AG04449 (cell line): ENCODE measurements at regions not wholly inside any gene's neighbourhood (a gene's known extent, or its start where the extent isn't known, plus 50 kb on each side); places are given as distances from the start of the nearest gene placed in this dataset.

Experiments used
- CTCF ChIA-PET: fragments of 350-600 bp; formaldehyde crosslinking; extraction: SDS; loops from one replicate; lab custom pipeline; 2021; ENCODE audit warnings: antibody characterized with exemption; lab: Yijun Ruan, JAX
- POLR2A ChIA-PET: fragments of 400-600, 350-600 bp; formaldehyde crosslinking; extraction: SDS; loops from one replicate; lab custom pipeline; 2020; ENCODE audit warnings: antibody characterized with exemption, inconsistent platforms; lab: Yijun Ruan, JAX
- DNase-seq: peaks from one replicate; pipeline ENCODE4 v3.0.0-alpha.2; 2010; ENCODE audit warnings: low read depth, low spot score
- H3K4me3 ChIP-seq: 2 replicates; pipeline ENCODE4 v1.5.1; 2011; ENCODE audit warnings: low read depth, mild to moderate bottlenecking, control low read depth, low read length
- TF ChIP-seq, protein P1 (sequence below): IDR thresholded peaks from one replicate; pipeline ENCODE4 v1.5.1; 2011; ENCODE audit warnings: mild to moderate bottlenecking, moderate library complexity, low read length, control low read depth, inconsistent platforms; ENCODE audit not compliant: insufficient read depth; ENCODE audit errors: missing control alignments

DNA sequence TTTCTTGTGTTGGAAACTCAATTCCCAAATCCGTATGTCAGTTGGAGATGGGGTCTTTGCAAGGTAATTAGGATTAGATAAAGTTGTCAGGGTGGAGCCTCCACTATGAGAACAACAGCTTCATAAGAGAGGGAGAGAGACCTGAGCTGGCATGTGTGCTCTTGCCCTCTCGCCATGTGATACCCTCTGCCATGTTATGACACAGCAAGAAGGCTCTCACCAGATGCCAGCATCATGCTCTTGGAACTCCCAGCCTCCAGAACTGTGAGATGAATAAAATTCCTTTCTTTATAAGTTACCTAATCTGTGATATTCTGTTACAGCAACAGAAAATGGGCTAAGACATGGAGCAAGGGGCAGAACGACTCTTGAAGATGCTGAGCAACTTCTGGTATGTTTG lies 201.9 kb upstream of the BOD1L1 start:
- CTCF ChIA-PET: interaction anchor here (1.0 kb wide), 1 partner anchor 175 kb away, joined by 3 read pairs; no protein-coding TSS in a partner anchor
- POLR2A ChIA-PET: interaction anchor here (0.5 kb wide), 1 partner anchor 414 kb away, joined by 3 read pairs; no protein-coding TSS in a partner anchor
- no peak for DNase-seq
- TF ChIP-seq, protein P1, sequence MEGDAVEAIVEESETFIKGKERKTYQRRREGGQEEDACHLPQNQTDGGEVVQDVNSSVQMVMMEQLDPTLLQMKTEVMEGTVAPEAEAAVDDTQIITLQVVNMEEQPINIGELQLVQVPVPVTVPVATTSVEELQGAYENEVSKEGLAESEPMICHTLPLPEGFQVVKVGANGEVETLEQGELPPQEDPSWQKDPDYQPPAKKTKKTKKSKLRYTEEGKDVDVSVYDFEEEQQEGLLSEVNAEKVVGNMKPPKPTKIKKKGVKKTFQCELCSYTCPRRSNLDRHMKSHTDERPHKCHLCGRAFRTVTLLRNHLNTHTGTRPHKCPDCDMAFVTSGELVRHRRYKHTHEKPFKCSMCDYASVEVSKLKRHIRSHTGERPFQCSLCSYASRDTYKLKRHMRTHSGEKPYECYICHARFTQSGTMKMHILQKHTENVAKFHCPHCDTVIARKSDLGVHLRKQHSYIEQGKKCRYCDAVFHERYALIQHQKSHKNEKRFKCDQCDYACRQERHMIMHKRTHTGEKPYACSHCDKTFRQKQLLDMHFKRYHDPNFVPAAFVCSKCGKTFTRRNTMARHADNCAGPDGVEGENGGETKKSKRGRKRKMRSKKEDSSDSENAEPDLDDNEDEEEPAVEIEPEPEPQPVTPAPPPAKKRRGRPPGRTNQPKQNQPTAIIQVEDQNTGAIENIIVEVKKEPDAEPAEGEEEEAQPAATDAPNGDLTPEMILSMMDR: no peak
- no peak overlapping the region for H3K4me3 ChIP-seq

DNA sequence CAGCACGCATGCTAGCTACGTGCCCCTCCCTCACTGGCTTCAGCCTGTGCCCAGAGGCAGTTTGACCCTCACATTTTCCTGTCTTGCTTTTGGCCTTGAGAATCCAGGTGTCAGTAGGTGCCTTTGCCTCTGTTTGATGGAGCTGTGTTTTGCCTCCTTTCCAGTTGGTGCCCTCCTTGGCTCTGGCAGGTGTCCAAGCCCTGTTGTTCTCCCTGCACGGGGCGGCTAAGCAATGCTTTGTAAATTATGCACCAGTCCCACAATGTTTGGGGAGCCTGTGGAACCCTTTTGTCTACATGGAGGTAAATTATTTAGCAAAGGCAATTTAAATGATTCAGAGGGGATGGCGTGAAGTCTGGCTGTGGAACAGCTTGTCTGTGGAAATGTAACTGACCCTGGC lies 202.9 kb upstream of the BOD1L1 start:
- no peak overlapping the region for H3K4me3 ChIP-seq
- POLR2A ChIA-PET: no interaction called here
- CTCF ChIA-PET: interaction anchor here (1.4 kb wide), 1 partner anchor 176 kb away, joined by 4 read pairs; no protein-coding TSS in a partner anchor
- TF ChIP-seq, protein P1: no peak
- DNase-seq: no peak

DNA sequence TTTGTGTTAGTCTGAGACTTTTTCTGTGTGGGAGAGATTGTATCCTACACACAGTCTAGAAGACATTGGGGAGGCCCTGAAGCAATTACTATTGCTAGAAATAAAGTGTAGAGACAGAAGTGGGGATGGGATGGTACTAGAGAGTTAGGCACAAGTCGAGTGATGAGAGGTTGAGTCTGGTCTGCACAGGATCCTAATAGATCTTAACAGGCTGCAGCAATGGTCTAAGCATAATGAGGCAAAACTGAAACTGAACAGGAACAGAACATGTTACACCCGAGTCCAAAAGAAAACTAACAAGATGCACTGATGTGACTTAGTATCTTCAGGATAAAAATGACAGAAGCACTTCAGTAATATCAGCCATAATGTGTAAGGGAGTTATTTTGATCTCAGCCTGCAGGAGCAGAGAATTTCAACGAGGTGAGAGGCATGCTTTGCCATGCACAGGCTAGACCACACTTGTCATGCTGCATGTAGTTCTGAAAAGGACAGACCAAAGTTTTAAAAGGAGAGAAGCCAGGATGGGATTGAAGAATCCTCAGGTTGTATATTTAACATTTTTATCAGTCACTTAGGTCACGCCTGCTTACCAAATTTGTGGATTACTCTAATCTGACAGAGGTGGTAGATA lies 205.8 kb upstream of the BOD1L1 start:
- ChIA-PET CTCF (no interaction called here), POLR2A (no interaction called here)
- no peak for DNase-seq
- TF ChIP-seq, protein P1: no peak
- no peak overlapping the region for H3K4me3 ChIP-seq

- POLR2A ChIA-PET: no interaction called here
- CTCF ChIA-PET: no interaction called here
- no peak for DNase-seq
- H3K4me3 ChIP-seq: no peak overlapping the region
- TF ChIP-seq, protein P1: no peak
These were observed 209.7 kb upstream of the BOD1L1 start for GRCh38 chr4:13836946-13837912.

- ChIA-PET POLR2A (no interaction called here), CTCF (no interaction called here)
These were observed 213.1 kb upstream of the BOD1L1 start for GRCh38 chr4:13840502-13841190.

More at GRCh38 chr4:13840502-13841190, 213.1 kb upstream of the BOD1L1 start:
- DNase-seq: no peak
- H3K4me3 ChIP-seq: no peak overlapping the region
- TF ChIP-seq, protein P1: no peak
